GM21723 (cell line): ENCODE measurements at regions not wholly inside any gene's neighbourhood (a gene's known extent, or its start where the extent isn't known, plus 50 kb on each side); places are given as distances from the start of the nearest gene placed in this dataset.
"Not testable (repeated sequence)": the region's sequence is repeated elsewhere in the genome, so short reads cannot be mapped to it uniquely, and the experiment has no call there.

ENCODE experiments used
- ATAC-seq: cut with Tn5 transposase; IDR thresholded peaks from one replicate; pipeline ENCODE4 v1.9.1; 2021; ENCODE audit warnings: mild to moderate bottlenecking, moderate library complexity; ENCODE audit not compliant: unreplicated experiment

DNA sequence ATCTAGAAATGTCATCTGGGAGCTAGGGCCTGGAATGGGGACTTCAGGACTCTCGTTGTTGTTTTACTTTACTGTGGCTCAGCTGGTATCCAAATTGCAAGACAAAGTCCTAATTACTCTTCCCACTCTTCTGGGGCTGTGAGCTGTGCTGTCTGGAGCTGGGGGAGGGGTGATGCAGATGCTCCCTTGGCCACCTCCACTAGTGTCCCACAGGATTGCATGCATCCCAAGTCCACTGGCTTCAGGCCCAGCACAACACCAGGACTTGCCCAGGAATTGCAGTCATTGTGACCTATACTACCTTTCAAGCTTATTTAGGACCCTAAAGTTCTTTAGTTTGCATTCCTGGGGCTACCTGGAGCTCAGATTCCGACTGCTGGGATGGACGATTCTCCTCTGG lies 366.1 kb upstream of the FAM47C start:
- no peak for ATAC-seq

DNA sequence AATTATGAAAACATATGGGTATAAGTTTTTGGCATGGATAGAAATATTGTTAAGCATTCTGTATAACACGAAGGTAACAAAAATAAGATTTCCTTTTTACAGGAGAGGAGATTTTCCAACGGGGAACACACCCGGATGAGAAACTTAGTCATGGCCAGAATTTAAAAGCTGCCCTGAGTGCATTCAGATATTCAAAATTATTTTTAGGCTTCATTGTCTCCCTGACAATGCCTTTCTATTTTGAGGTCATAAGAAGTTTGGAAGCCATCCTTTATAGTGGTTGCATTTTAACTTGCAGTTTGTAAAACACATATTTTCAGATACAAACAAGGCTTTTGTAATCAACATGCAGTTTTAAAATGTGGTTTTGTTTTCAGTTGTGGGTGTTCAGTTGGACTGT lies 357.5 kb upstream of the FAM47C start:
- no peak for ATAC-seq

DNA sequence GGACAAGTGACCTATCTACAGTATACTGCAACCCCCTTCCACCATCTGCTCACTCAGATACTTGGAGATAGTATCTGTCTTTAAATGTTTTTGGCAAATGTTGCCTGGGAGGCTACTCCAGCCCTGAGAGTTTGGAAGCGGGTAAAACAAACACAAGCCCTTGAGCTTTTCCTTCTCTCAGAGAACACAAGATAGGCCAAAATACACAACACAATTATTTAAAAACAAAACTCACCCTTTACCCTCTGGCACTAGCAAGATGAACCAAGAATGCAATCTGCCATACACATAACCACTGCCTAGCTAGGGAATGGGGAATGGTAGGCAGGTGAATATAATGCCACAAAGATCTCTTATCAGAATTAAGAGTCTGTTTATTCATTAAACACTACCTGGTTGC lies 324.7 kb upstream of the FAM47C start:
- no peak for ATAC-seq

DNA sequence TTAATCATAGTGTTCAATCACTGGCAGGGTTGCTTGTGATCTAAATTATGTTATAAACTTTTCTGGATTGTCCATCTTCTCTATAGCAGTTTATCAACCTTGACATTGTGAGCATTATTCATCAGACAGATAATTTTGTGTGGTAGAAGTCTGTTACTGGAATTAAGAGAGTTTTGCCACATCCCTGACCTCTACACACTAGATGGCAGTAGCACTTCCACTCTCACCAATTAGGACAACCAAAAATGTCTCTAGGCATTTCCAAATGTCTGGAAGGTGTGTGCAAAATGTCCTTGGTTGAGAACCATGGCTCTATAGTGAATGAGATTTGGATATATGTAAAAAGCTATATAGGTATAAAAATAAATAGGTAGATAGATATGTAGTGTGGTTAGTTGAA lies 324.1 kb upstream of the FAM47C start:
- ATAC-seq = no peak

DNA sequence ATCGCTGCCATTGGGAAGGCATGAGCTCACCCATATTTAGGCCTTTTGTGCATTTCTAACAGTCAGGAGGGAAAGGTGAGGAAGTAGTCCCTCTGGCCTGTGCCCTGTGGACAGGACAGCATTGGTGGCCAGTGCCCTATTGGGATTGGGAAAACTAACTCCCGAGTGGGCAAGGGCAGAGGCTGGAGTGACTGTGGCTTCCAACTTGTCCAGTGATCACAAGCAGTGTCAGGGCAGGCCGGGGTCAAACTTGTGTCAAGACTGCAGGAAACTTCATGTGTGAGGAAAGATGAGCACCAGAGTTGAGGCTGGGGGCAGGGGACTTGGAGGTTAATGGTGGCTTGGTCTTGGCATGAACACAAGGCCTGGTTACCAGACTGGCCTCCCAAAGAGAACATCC lies 286.2 kb upstream of the FAM47C start:
- no peak for ATAC-seq

DNA sequence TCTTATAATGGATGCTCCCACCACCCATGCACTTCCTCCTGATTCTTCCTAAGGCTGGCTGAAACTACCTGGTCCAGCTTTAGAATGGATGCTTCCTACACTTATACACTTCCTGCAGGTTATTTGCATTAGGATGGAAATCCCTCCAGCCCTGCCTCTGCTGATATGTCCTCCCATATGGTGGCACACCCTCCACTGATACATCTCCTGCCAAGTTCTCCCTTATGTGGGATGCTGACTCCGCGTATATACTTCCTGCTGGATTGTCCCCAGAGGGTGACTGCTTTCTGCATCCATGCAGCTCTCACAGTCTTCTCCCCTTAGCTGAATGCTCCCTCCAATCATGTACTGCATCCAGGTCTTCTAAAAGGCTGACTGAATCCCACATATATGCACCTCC lies 254.6 kb upstream of the FAM47C start:
- no peak for ATAC-seq

DNA sequence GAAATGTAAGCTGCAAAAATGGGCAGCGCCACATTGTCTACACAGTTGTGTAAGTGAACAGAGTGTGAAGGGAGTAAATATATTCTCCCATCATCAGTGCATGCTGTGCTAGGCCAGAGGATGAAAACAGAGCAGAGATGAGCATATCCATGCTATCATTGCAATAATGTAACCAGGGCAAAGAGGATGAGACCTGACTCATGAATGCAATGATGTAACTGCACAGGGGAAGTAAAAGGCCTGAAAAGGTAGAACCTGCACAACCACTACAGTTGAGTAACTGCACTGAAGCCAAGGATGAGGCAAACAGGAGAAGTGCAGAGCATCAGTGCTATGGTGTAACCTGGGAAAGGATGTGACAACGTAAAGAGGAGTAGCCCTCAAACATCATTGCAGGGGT lies 220.4 kb upstream of the FAM47C start:
- ATAC-seq = no peak

DNA sequence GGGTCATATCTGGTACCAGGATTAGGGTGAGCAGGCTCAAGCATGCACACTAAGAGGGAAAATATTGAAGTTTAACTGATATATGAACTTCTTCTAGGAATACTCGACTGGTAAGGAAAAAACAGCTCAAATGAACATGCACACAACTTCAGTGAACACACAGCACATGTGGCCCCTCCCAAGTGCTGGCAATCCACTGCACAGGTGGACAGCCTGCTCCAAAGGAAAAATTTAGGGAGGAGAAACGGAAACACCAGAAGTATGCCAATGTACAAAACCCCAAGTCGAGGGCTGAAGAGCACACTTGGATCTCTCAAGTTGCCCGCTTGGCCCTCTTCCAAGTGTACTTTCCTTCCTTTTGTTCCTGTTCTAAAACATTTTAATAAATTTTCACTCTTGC lies 205.0 kb upstream of the FAM47C start:
- ATAC-seq = no peak

DNA sequence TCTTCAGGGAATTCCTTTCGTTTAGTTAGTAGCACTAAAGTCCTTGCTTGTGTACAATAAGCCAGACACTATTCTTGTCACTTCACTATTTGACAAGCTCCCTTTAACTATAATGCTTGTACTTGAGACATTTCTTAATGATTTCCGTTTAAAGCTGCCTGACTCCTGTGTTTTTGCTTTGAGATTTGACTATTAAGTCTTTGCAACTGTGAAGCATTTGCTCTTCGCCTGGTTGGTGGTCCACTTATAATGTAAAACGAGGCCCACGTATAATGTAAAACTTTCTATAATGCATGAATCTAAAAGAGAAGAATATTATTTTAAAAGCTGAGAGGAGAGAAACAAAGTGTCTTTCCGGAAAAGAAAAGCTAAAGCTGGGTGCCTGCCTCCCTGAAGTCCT lies 204.1 kb upstream of the FAM47C start:
- ATAC-seq = no peak

DNA sequence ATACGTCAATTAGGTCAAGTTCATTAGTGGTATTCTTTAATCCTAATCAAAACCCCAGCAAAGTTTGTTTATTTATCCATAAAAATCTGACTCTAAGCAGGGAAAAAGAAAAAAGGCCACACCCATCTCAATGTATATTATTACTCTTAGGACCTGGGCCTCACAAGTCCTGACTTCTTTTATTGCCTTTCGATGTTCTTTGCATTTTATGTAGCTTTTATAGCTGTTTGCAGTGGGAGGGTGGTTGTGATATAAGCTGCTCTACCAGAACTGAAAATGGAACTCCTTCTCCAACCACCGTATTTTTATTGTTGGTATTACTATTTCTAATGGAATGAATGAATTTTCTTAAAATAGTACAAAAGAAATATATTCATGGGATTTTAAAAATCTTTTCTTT lies 163.3 kb upstream of the FAM47C start:
- no peak for ATAC-seq

DNA sequence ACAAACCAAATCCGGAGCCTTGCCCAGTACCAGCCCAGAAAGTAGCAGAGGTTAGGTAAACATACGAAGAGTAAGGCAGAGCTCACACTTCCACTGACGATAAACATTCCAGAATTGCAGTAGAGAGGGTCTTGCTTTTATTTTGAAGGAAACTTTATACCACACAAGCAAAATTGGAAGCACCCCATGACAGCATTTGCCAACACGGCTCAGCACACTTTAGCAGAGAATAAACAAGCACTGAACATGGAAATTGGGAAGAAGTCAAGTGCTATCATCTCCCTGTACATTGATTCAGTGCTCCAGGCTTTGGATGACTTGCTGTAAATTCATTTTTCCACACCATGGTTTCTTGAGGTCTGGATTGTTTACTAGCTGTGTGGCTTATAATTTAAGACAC lies 160.7 kb upstream of the FAM47C start:
- no peak for ATAC-seq

DNA sequence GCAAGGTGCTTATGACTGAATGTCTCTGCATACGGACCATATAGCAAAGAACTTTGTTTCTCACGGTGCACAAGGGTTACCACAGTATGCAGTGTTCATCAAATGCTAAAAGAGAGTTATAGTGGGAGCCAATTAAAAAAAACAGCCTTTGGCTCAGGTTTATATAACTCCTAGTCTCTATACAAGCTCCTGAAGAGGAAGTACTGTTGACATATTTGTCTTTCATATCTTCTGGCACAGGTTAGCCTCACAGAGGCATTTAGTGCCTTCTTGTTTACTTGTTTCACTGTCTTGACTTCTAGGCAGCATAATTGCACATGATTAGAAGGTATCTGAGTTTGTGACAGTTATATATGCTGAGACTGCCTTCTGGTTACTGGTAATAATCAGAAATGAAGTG lies 158.8 kb upstream of the FAM47C start:
- no peak for ATAC-seq

DNA sequence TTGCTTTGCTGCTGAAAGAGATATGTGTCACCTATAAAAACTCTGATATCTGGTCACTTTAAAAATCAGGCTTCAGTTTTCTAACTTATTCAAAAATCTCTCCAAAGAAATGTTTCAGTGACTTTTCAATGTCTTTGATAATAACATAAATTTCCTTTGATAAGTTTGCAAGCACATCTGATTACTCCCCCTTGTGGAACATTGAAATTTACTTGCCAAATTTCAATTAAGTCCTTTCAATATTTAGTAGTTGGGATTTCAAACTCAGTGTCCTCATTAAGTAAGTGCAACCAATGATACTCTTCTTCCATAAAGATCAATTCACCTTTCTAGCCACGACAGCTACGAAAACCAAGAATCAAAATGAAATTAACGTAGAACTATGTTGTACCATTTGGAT lies 151.3 kb upstream of the FAM47C start:
- no peak for ATAC-seq

DNA sequence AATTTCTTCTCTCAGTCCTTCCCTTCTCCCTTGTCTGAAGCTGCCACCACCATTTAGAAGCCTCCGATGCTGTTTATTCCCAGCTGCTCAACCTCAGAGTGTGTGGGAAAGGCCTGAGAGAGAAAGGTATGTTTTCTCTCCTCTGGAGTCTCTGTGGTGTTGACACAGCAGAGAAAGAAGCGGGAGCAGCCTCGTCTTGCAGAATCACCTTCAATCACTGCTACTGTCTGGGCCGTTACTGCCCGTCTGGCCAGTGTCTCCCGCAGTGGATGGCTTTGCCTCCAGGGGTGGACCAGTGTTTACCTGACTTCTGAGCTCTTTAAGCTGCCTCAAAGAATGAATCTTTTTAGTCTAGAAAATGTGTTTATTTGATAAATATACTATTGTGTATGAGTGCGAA lies 148.9 kb upstream of the FAM47C start:
- ATAC-seq = no peak

DNA sequence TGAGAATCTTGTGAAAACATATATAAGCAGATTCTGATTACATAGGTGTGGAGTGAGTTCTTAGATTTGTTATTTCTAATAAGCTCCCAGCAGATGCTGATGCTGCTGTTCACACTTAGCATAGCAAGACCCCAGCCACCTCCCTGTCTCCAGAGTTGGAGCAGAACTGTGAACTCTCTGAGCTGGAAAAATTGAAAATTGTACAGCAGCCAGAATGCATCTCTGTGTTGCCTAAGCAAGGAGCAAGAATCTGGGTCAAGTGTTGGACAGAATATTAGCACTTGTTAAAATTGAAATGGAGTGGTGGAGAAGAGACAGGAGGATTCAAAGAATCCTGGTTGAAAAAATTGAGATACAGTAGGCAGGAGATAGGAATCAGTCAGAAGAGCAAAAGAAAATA lies 146.6 kb upstream of the FAM47C start:
- ATAC-seq = no peak

DNA sequence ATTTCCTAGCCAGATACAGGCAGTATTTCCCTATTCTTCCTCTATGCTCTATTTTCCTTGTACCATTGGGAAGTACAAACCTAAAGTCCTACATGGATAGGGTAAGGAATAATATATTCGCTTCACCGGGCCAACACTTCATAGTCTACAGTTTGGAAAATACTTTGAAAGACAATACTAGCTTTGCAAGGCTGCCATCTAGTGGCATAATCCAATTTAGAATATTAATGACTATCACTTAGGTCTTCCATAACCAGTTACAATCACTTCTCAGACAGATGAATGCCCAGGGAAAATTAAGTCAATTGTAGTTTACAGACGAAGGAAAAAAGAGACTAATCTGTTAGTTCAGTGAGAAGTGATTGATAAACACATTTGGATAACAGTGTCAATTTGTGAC lies 141.0 kb upstream of the FAM47C start:
- peak; percentile 72 for ATAC-seq

DNA sequence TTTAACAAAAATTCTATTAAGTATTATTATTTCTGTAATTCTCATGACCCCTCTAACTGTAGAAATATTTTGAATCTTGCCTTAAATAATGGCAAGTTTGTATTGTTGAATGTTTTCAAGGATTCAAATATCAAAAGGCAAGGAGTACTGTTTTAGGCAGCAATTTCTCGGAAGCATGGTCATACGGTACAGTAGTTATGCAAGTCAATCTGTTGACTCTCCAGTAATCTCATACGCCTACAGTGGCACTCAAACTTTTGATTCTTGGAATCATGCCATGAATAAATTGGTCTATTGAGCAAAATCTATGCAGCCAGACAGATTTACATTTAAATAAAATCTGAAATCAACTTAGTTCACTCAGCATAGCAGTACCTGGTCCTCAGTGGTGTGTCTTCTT lies 139.6 kb upstream of the FAM47C start:
- no peak for ATAC-seq

DNA sequence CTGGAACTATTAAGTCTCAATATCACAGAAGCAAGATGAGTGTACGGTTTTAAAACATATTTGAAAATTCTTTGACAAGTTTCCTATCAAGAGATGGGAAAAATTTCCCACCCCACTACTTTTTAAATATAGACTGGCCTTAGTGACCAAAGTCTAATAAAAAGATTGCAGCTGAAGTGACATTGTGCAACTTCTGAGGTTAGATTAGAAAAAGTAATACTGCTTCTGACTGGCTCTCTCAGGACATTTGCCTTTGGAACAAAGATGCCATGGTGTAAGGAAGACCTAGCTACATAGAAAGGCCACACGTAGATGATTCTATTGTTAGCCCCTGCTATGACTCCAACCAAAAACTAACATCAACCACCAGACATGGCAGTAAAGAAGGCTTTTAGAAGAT lies 138.7 kb upstream of the FAM47C start:
- no peak for ATAC-seq

DNA sequence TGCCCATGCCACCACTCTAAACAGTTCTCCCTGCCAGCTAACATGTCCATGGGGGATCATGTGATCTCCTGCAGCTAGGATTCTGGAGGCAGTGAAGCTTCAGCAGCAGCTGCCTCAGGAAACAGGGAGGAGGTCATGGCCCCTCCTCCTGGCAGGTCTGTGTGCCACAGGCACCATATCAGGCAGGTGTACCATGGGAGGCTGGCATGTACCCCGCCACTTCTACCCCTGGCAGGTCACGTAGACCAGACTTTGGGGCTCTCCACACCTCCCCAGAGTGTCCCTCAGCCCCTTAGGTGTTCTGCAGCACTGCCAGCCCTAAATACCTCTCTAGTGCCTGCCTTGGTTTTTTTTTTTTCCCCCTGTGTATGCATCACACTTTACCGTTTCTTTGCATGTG lies 110.5 kb upstream of the FAM47C start:
- ATAC-seq = no peak

DNA sequence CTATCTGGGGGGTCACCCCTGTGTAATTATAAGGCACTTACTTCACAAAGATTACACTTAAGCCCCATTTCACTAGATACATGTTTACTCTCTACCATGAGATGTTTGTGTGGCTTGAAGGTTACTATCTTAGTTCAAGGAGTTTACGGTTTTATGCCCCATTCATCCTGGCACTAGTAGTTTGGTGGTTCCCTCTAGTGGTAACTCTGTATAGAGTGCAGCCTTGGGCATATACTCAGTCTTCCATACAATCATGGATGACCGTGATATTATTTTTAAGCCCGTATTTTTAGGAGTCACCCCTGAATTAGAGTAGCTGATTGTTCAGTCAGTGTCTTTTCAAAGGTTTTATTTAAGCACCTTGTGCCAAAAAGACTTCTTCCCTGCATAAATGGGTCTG lies 109.9 kb upstream of the FAM47C start:
- peak; percentile 76 for ATAC-seq

DNA sequence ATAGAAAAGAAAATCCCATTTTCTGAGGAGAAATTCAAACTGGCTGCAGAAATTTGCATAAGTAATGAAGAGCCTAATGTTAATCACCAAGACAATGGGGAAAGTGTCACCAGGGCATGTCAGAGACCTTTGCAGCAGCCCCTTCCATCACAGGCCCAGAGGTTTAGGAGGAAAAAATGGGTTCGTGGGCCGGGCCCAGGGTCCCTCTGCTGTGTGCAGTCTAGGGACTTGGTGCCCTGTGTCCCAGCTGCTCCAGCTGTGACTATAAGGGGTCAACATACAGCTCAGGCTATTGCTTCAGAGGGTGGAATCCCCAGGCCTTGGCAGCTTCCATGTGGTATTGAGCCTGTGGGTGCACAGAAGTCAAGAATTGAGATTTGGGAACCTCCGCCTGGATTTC lies 103.6 kb upstream of the FAM47C start:
- ATAC-seq = not testable (repeated sequence)

DNA sequence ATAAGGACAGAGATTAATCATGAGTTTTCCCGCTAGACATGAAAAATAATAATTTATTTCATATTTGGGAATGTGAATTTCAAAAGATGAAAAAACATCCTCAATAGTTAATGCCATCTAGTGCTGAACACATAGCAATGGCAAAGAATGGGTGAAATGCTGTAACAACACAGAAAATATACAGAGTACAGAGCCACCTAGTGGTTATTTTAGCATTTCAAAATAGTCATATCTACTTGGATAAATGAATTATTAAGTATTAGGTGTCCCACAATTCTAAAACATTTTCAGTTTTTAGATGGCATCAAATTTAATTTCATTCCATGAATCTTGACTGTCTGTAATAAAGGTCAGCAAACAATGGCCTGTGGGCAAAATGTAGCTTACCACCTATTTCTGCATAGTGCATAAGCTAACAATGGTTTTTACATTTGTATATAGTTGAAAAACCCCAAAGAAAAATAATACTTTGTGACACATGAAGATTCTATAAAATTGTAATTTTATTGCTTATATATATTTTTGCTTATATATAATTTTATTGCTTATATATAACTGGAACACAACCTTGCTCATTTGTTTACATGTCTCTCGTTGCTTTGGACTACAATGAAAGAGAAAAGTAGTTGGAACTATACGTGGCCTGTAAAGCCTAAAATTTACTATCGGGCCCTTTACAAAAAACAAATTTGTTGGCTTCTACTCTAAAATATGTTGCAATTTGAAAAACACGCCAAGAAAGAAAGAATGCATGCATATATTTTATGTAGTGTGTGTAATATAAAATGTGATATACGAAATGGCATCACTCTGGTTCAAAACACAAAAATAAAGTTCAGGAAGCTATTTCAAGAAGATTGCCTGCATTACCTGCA lies 99.1 kb upstream of the FAM47C start:
- peak; percentile 86 for ATAC-seq

DNA sequence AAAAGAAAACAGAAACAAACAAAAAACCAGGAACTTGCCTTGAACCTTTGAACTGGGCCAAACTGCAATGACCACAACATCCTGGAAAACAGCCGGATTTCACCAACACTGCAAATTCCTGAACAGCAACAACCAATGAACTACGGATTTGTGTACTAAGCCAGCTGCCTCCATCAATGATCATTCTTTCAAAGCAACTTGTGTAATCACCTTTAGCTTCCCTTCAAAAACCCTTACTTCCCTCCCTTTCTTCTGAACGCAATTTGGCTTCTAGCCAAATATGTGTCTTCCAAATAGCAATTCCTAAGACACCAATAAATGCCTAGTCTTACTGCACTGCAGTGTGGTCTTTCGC lies 98.5 kb upstream of the FAM47C start:
- ATAC-seq = no peak
